ENCODE measurements at regions not wholly inside any gene's neighbourhood (a gene's known extent, or its start where the extent isn't known, plus 50 kb on each side); places are given as distances from the start of the nearest gene placed in this dataset.

DNA sequence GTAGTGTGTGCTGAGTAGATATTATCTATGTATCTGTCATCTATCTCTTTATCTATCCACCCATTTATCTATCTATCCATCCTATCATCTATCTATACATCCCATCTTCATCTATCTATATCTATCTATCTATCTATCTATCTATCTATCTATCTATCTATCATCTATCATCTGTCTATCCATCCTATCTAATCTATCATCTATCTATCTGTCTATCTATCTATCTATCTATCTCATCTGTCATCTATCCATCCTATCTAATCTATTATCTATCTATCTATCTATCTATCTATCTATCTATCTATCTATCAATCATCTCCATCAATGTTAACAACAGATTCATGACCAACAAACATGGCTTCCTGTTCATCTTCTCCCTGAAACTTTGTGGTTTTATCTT is 90.5 kb upstream of the SLC24A3 start:
- Mint-ChIP-seq H3K27ac (ENCODE audit: unreplicated experiment) (no peak overlapping the region), H3K4me3 (ENCODE audit: unreplicated experiment) (no peak overlapping the region), H3K4me1 (ENCODE audit: low read depth, unreplicated experiment) (no peaks in the 10 kb centered on the region), H3K27me3 (ENCODE audit: unreplicated experiment) (no peaks in the 10 kb centered on the region), H3K36me3 (ENCODE audit: unreplicated experiment) (no peaks in the 10 kb centered on the region), H3K9me3 (ENCODE audit: unreplicated experiment) (no peaks in the 10 kb centered on the region)
- TF ChIP-seq, protein P1, sequence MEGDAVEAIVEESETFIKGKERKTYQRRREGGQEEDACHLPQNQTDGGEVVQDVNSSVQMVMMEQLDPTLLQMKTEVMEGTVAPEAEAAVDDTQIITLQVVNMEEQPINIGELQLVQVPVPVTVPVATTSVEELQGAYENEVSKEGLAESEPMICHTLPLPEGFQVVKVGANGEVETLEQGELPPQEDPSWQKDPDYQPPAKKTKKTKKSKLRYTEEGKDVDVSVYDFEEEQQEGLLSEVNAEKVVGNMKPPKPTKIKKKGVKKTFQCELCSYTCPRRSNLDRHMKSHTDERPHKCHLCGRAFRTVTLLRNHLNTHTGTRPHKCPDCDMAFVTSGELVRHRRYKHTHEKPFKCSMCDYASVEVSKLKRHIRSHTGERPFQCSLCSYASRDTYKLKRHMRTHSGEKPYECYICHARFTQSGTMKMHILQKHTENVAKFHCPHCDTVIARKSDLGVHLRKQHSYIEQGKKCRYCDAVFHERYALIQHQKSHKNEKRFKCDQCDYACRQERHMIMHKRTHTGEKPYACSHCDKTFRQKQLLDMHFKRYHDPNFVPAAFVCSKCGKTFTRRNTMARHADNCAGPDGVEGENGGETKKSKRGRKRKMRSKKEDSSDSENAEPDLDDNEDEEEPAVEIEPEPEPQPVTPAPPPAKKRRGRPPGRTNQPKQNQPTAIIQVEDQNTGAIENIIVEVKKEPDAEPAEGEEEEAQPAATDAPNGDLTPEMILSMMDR (IDR thresholded peaks at IDR 0.05; ENCODE audit: partially characterized antibody, unreplicated experiment), result no peak
- no peak for DNase-seq

DNA sequence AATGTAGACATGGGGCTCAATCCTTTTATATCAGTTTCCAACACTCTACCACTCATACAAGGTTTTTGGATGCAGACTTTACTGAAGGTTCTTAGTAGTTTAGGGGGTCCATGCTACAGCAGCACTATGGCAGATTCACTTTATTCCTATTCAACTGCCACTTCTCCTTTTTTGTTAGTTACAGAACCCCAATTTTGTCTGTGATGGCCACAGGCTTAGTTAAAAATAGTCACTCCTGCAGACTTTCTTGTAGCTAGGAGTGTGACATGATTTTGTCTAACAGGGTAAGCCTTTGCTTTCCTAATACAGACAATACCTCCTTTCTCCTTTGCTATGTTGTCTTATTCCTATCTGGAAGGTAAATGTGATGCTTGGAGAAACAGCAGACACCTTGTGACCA is 90.0 kb upstream of the SLC24A3 start:
- no peaks in the 10 kb centered on the region for H3K36me3 Mint-ChIP-seq (ENCODE audit: unreplicated experiment)
- H3K27me3 Mint-ChIP-seq (ENCODE audit: unreplicated experiment), result no peaks in the 10 kb centered on the region
- H3K9me3 Mint-ChIP-seq (ENCODE audit: unreplicated experiment), result no peaks in the 10 kb centered on the region
- no peak overlapping the region for H3K4me3 Mint-ChIP-seq (ENCODE audit: unreplicated experiment)
- TF ChIP-seq, protein P1 (IDR thresholded peaks at IDR 0.05; ENCODE audit: partially characterized antibody, unreplicated experiment), result no peak
- no peak overlapping the region for H3K27ac Mint-ChIP-seq (ENCODE audit: unreplicated experiment)
- H3K4me1 Mint-ChIP-seq (ENCODE audit: low read depth, unreplicated experiment), result no peaks in the 10 kb centered on the region
- DNase-seq, result no peak

DNA sequence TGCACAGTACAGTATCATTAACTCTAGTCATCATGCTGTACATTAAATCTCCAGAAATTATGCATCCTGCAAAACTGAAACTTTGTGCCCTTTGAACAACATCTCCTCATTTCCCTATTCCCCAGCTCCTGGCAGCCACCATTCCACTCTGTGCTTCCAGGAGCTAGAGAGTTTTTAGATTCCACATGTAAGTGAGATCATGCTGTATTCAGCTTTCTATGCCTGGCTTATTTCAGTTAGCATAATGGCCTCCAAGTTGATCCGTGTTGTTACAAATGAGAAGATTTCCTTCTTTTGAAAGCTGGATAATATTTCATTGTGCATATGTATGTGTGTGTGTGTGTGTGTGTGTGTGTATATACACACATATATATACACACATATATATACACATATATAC is 86.9 kb upstream of the SLC24A3 start:
- Mint-ChIP-seq H3K27me3 (ENCODE audit: unreplicated experiment) (no peaks in the 10 kb centered on the region), H3K4me1 (ENCODE audit: low read depth, unreplicated experiment) (peaks cover 7% of the 10 kb centered on the region), H3K9me3 (ENCODE audit: unreplicated experiment) (no peaks in the 10 kb centered on the region), H3K27ac (ENCODE audit: unreplicated experiment) (no peak overlapping the region), H3K4me3 (ENCODE audit: unreplicated experiment) (no peak overlapping the region), H3K36me3 (ENCODE audit: unreplicated experiment) (no peaks in the 10 kb centered on the region)
- DNase-seq, result no peak
- TF ChIP-seq, protein P1 (IDR thresholded peaks at IDR 0.05; ENCODE audit: partially characterized antibody, unreplicated experiment), result no peak

DNA sequence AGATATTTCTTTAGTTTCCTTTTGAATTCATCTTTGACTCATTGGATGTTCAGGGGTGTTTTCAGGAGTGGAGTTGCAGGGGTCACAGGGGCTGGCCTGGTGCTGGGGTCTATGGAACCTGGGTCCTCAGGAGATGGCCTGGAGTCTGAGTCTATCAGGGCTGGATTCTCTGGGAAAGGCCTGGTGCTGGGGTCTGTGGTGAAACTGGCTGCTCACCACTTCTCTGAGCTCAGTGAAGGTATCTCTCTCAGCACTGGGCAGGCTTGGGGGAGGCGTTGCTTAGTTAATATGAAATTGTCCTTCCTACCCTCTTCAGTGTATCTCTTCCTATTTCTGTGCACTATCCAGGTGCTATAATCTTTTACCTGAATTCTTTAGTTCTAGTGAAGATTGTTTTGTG is 83.1 kb upstream of the SLC24A3 start:
- DNase-seq, result no peak
- TF ChIP-seq, protein P1 (IDR thresholded peaks at IDR 0.05; ENCODE audit: partially characterized antibody, unreplicated experiment), result no peak
- Mint-ChIP-seq H3K4me1 (ENCODE audit: low read depth, unreplicated experiment) (peaks cover 16% of the 10 kb centered on the region), H3K27ac (ENCODE audit: unreplicated experiment) (no peak overlapping the region), H3K9me3 (ENCODE audit: unreplicated experiment) (peaks cover 9% of the 10 kb centered on the region), H3K4me3 (ENCODE audit: unreplicated experiment) (no peak overlapping the region), H3K36me3 (ENCODE audit: unreplicated experiment) (no peaks in the 10 kb centered on the region), H3K27me3 (ENCODE audit: unreplicated experiment) (peaks cover 6% of the 10 kb centered on the region)

DNA sequence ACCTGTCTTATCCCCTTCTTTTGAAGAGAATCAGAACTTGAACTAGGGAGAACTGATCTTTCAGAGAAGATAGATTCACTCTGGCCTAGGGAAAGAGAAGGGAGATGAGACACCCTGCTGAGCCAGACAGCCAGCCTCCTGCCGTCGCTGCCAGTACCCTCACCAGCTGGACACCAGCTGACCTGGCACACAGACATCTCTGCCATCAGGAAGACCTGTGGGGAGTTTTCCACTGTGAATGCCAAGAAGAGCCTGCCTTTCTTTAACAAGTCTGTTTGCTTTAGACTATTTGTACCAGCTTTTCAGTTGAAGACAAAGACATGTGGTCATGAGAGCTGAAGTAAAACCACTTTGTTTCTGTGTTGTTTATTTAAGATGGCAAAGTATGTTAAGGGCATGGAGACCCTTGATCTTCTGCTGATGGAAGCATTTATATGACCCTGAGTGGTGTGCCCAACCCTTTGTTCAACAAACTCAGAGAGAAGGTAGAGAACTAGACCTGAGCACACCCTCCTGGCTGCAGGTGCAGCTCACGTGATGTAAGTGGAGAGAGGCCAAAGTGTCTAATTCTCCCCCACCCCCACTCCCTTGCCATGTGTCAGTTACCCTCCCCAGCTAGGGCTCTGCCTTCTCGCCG is 82.3 kb upstream of the SLC24A3 start:
- Mint-ChIP-seq H3K9me3 (ENCODE audit: unreplicated experiment) (peaks cover 9% of the 10 kb centered on the region), H3K4me1 (ENCODE audit: low read depth, unreplicated experiment) (peaks cover 16% of the 10 kb centered on the region), H3K27me3 (ENCODE audit: unreplicated experiment) (peaks cover 6% of the 10 kb centered on the region), H3K4me3 (ENCODE audit: unreplicated experiment) (no peak overlapping the region), H3K27ac (ENCODE audit: unreplicated experiment) (no peak overlapping the region), H3K36me3 (ENCODE audit: unreplicated experiment) (peaks cover 6% of the 10 kb centered on the region)
- no peak for DNase-seq
- TF ChIP-seq, protein P1 (IDR thresholded peaks at IDR 0.05; ENCODE audit: partially characterized antibody, unreplicated experiment), result no peak

Data from glutamatergic neuron (in vitro differentiated cells).